ENCODE measurements at regions not wholly inside any gene's neighbourhood (a gene's known extent, or its start where the extent isn't known, plus 50 kb on each side); places are given as distances from the start of the nearest gene placed in this dataset.

- no peak for TF ChIP-seq POLR2A (IDR thresholded peaks at IDR 0.05; ENCODE audit: extremely low read depth, insufficient read length)
- no peak for TF ChIP-seq CTCF (IDR thresholded peaks at IDR 0.05; ENCODE audit: low read depth, low read length)
- no peak for TF ChIP-seq MAX (IDR thresholded peaks at IDR 0.05; ENCODE audit: low read depth, low read length)
Measured at GRCh38 chr10:42961796-42962109, 115.1 kb upstream of the RET start.
